Fibroblast of lung (primary cell): ENCODE measurements at regions not wholly inside any gene's neighbourhood (a gene's known extent, or its start where the extent isn't known, plus 50 kb on each side); places are given as distances from the start of the nearest gene placed in this dataset.

Source experiments
- DNase-seq, 2 donors: peaks; one replicate each; pipeline versions ENCODE4 v3.0.0 to v3.0.0-alpha.2; 2010; ENCODE audit warnings: low read depth in 2 of 2
- H2AFZ ChIP-seq: 2 replicates; pipeline ENCODE4 v1.5.1; 2012; ENCODE audit warnings: low read length, control low read depth, inconsistent platforms
- H3K27ac ChIP-seq: 2 replicates; pipeline ENCODE4 v1.5.1; 2011; ENCODE audit warnings: low read length, control low read depth; ENCODE audit not compliant: insufficient read depth
- H3K27me3 ChIP-seq: 2 replicates; pipeline ENCODE4 v1.5.1; 2011; ENCODE audit warnings: mild to moderate bottlenecking, low read length; ENCODE audit not compliant: control insufficient read depth, insufficient read depth
- H3K36me3 ChIP-seq: 2 replicates; pipeline ENCODE4 v1.5.1; 2011; ENCODE audit warnings: low read length; ENCODE audit not compliant: control insufficient read depth, insufficient read depth
- H3K4me1 ChIP-seq: 2 replicates; pipeline ENCODE4 v1.5.1; 2011; ENCODE audit warnings: low read length; ENCODE audit not compliant: control insufficient read depth, insufficient read depth; ENCODE audit errors: extremely low read depth
- H3K4me2 ChIP-seq: 2 replicates; pipeline ENCODE4 v1.5.1; 2011; ENCODE audit warnings: low read length, control low read depth; ENCODE audit not compliant: insufficient read depth; ENCODE audit errors: extremely low read depth
- H3K4me3 ChIP-seq, 4 experiments: fragments of 200-600 bp in 1 of 4; sonication (generic) in 1 of 4; replicated peaks in 1 of 4; 2 replicates each; pipeline ENCODE4 v1.5.1; 2011 to 2016; ENCODE audit warnings: low read length in 4 of 4, low read depth in 3 of 4, mild to moderate bottlenecking in 3 of 4, control low read depth in 2 of 4, inconsistent platforms in 1 of 4, mixed read lengths in 1 of 4; ENCODE audit not compliant: insufficient read depth in 1 of 4; ENCODE audit errors: control extremely low read depth in 1 of 4
- H3K79me2 ChIP-seq: 2 replicates; pipeline ENCODE4 v1.5.1; 2012; ENCODE audit warnings: mild to moderate bottlenecking, low read length, inconsistent platforms; ENCODE audit not compliant: control insufficient read depth, insufficient read depth
- H3K9ac ChIP-seq: 2 replicates; pipeline ENCODE4 v1.5.1; 2011; ENCODE audit warnings: mild to moderate bottlenecking, low read length, control low read depth; ENCODE audit not compliant: insufficient read depth
- H3K9me3 ChIP-seq: 2 replicates; pipeline ENCODE4 v1.5.1; 2012; ENCODE audit warnings: low read depth, low read length; ENCODE audit not compliant: control insufficient read depth, insufficient read depth
- H4K20me1 ChIP-seq: 2 replicates; pipeline ENCODE4 v1.5.1; 2011; ENCODE audit warnings: low read length; ENCODE audit not compliant: control insufficient read depth, insufficient read depth; ENCODE audit errors: extremely low read depth
- CTCF ChIP-seq, 2 donors: IDR thresholded peaks in 1 of 2; conservative IDR thresholded peaks in 1 of 2; 1 replicate in 1 of 2; 2 replicates in 1 of 2; pipeline ENCODE4 v1.5.1; 2011 to 2012; ENCODE audit warnings: low read length in 2 of 2, control low read depth in 1 of 2, inconsistent platforms in 1 of 2, low read depth in 1 of 2, mild to moderate bottlenecking in 1 of 2
- EZH2 ChIP-seq: IDR thresholded peaks from 2 replicates; pipeline ENCODE4 v1.5.1; 2012; ENCODE audit warnings: low read length, control low read depth, mild to moderate bottlenecking; ENCODE audit errors: missing control alignments

GRCh38 chr10:64586934-64587503 lies 1065.8 kb downstream of the REEP3 start:
- TF ChIP-seq EZH2 (no peak), CTCF (conservative IDR thresholded peaks at IDR 0.05 in 1 of 2, IDR thresholded peaks at IDR 0.05 in 1 of 2; ENCODE audit: low read depth in 1 of 2, low read length in 2 of 2) (no peak)

GRCh38 chr10:64594072-64594471 lies 1072.9 kb downstream of the REEP3 start:
- Histone ChIP-seq H3K4me3 (no peak overlapping the region), H3K27ac (no peak overlapping the region), H3K36me3 (no peaks in the 10 kb centered on the region), H2AFZ (no peak overlapping the region), H3K9me3 (no peaks in the 10 kb centered on the region), H3K4me2 (no peak overlapping the region), H3K9ac (no peak overlapping the region), H3K79me2 (no peaks in the 10 kb centered on the region), H4K20me1 (no peaks in the 10 kb centered on the region), H3K4me1 (no peaks in the 10 kb centered on the region), H3K27me3 (no peaks in the 10 kb centered on the region)
- TF ChIP-seq CTCF (conservative IDR thresholded peaks at IDR 0.05 in 1 of 2, IDR thresholded peaks at IDR 0.05 in 1 of 2; ENCODE audit: low read depth in 1 of 2, low read length in 2 of 2): no peak
- TF ChIP-seq EZH2: no peak
- no peak for DNase-seq

More at GRCh38 chr10:64586934-64587503, 1065.8 kb downstream of the REEP3 start:
- no peak overlapping the region for H3K4me2 ChIP-seq
- H3K79me2 ChIP-seq: no peaks in the 10 kb centered on the region
- no peak overlapping the region for H2AFZ ChIP-seq
- H3K27me3 ChIP-seq: no peaks in the 10 kb centered on the region
- no peaks in the 10 kb centered on the region for H3K9me3 ChIP-seq
- H3K36me3 ChIP-seq: no peaks in the 10 kb centered on the region
- H3K27ac ChIP-seq: no peak overlapping the region
- peak in 1 of 2 donors; percentile 2 for DNase-seq
- H4K20me1 ChIP-seq: no peaks in the 10 kb centered on the region
- no peak overlapping the region for H3K4me3 ChIP-seq
- no peak overlapping the region for H3K9ac ChIP-seq
- H3K4me1 ChIP-seq: no peaks in the 10 kb centered on the region

- no peak overlapping the region for H2AFZ ChIP-seq
- no peak overlapping the region for H3K4me3 ChIP-seq
- no peak for DNase-seq
- no peaks in the 10 kb centered on the region for H3K9me3 ChIP-seq
- TF ChIP-seq CTCF (conservative IDR thresholded peaks at IDR 0.05 in 1 of 2, IDR thresholded peaks at IDR 0.05 in 1 of 2; ENCODE audit: low read depth in 1 of 2, low read length in 2 of 2) (no peak), EZH2 (no peak)
- H3K4me2 ChIP-seq: no peak overlapping the region
- H3K4me1 ChIP-seq: no peaks in the 10 kb centered on the region
- H3K27me3 ChIP-seq: no peaks in the 10 kb centered on the region
- no peaks in the 10 kb centered on the region for H3K36me3 ChIP-seq
- no peak overlapping the region for H3K27ac ChIP-seq
- H3K79me2 ChIP-seq: no peaks in the 10 kb centered on the region
- no peaks in the 10 kb centered on the region for H4K20me1 ChIP-seq
- H3K9ac ChIP-seq: no peak overlapping the region
Observed at GRCh38 chr10:64598600-64598999, 1077.4 kb downstream of the REEP3 start.
